Hypothalamus (tissue), 51 donors: ENCODE measurements at regions not wholly inside any gene's neighbourhood (a gene's known extent, or its start where the extent isn't known, plus 50 kb on each side); places are given as distances from the start of the nearest gene placed in this dataset.

Source experiments
- DNase-seq, 51 donors: peaks; one replicate each; lab custom pipeline; 2025; lab: John Stamatoyannopoulos, UW

- DNase-seq, result no peak
Measured at GRCh38 chr9:104022083-104022482, 72.0 kb upstream of the SMC2 start.

- no peak for DNase-seq
Measured at GRCh38 chr9:104025104-104025503, 69.0 kb upstream of the SMC2 start.

DNA sequence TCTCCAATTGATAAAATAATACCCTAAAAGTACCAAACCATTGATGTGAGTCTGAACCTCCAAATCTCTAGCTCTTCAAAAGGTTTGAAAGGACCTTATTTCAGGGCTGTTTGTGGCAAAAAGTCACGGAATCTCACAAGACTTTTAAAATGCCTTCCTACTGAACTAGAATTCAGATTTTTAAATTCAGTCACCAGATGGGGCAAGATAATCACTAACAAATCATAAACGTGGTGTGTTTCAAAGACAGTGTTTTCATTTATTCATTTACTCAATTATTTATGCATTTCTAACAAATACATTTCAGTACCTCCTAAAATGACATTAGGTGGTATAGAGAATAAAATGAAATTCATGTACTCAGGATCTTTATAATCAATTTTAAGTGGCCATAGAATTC is 68.2 kb upstream of the SMC2 start:
- no peak for DNase-seq

GRCh38 chr9:104027295-104027694 is 66.8 kb upstream of the SMC2 start:
- no peak for DNase-seq

DNA sequence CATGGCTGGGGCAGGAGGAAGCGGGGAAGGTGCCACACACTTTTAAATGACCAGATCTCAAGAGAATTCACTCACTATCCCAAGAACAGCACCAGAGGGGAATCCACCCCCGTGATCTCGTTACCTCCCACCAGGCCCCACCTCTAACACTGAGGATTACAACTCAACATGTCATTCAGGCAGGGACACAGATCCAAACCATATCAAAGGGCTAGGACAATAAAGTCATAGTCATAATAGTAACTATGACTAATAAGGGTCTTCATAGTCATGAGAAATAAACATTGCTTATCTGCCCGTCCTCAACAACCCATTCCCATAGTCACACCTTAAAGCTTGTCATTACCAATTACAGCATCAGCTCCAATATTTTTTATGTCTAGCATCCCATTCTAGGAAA is 65.3 kb upstream of the SMC2 start:
- no peak for DNase-seq
